A673 (cell line): ENCODE measurements at regions not wholly inside any gene's neighbourhood (a gene's known extent, or its start where the extent isn't known, plus 50 kb on each side); places are given as distances from the start of the nearest gene placed in this dataset.

Source experiments
- BruUV-seq: library from RNA; stranded (reverse); fragments of 400-500 nt; replicated peaks from 2 replicates; lab custom pipeline; 2021; lab: Mats Ljungman, UMichigan
- CTCF ChIA-PET: fragments of 300-600 bp; sonication (Branson Sonifier 250); formaldehyde crosslinking; loops from one replicate; lab custom pipeline; 2022; ENCODE audit warnings: antibody characterized with exemption; lab: Charles Lee
- POLR2A ChIA-PET: fragments of 300-600 bp; sonication (Branson Sonifier 250); formaldehyde crosslinking; loops from one replicate; lab custom pipeline; 2022; ENCODE audit warnings: antibody characterized with exemption; ENCODE audit not compliant: low non-redundant PET; lab: Charles Lee
- DNase-seq: peaks from one replicate; pipeline ENCODE4 v3.0.0-alpha.2; 2015; ENCODE audit warnings: low spot score
- H3K27ac ChIP-seq: fragments of 200-600 bp; sonication (generic); 2 replicates; pipeline ENCODE4 v1.5.1; 2016; ENCODE audit warnings: mixed run types, low read depth, mild to moderate bottlenecking, mixed read lengths, antibody characterized with exemption, low read length; ENCODE audit not compliant: poor library complexity, severe bottlenecking
- H3K27me3 ChIP-seq: fragments of 200-600 bp; sonication (generic); replicated peaks from 2 replicates; pipeline ENCODE4 v1.6.1; 2017; ENCODE audit warnings: mixed run types, low read depth, mild to moderate bottlenecking, mixed read lengths, antibody characterized with exemption, low read length; ENCODE audit not compliant: insufficient read depth, poor library complexity
- H3K36me3 ChIP-seq: fragments of 200-600 bp; sonication (generic); 2 replicates; pipeline ENCODE4 v1.6.1; 2016; ENCODE audit warnings: mixed run types, mild to moderate bottlenecking, mixed read lengths, antibody characterized with exemption, low read length; ENCODE audit not compliant: insufficient read depth, poor library complexity, severe bottlenecking
- H3K4me1 ChIP-seq: fragments of 200-600 bp; sonication (generic); 2 replicates; pipeline ENCODE4 v1.6.1; 2017; ENCODE audit warnings: mixed run types, mild to moderate bottlenecking, mixed read lengths, antibody characterized with exemption, low read length; ENCODE audit not compliant: insufficient read depth, poor library complexity, severe bottlenecking
- H3K4me3 ChIP-seq: fragments of 200-600 bp; sonication (generic); 2 replicates; pipeline ENCODE4 v1.5.1; 2016; ENCODE audit warnings: low read depth, mixed run types, mild to moderate bottlenecking, mixed read lengths, low read length; ENCODE audit not compliant: poor library complexity, severe bottlenecking
- H3K9me3 ChIP-seq: fragments of 200-600 bp; sonication (generic); 2 replicates; pipeline ENCODE4 v1.6.1; 2016; ENCODE audit warnings: mixed run types, low read depth, mild to moderate bottlenecking, mixed read lengths, antibody characterized with exemption, low read length; ENCODE audit not compliant: poor library complexity, severe bottlenecking
- EZH2 ChIP-seq: fragments of 200-600 bp; sonication (generic); IDR thresholded peaks from 2 replicates; pipeline ENCODE4 v1.6.1; 2017; ENCODE audit warnings: borderline replicate concordance, low read depth, mild to moderate bottlenecking, mixed read lengths, antibody characterized with exemption, low read length; ENCODE audit not compliant: poor library complexity, severe bottlenecking
- intact Hi-C: fragments of 100-400 bp; cut with micrococcal nuclease; formaldehyde crosslinking; loops from one replicate; pipeline ENCODE4 v1.10.0; 2022; ENCODE audit not compliant: unreplicated experiment
- TF ChIP-seq, protein P1 (sequence below): fragments of 300-800, 200-600 bp; sonication (generic); conservative IDR thresholded peaks from 2 replicates; pipeline ENCODE4 v1.5.1; 2017; ENCODE audit warnings: low read depth, mild to moderate bottlenecking, antibody characterized with exemption, low read length, moderate library complexity, mixed read lengths

DNA sequence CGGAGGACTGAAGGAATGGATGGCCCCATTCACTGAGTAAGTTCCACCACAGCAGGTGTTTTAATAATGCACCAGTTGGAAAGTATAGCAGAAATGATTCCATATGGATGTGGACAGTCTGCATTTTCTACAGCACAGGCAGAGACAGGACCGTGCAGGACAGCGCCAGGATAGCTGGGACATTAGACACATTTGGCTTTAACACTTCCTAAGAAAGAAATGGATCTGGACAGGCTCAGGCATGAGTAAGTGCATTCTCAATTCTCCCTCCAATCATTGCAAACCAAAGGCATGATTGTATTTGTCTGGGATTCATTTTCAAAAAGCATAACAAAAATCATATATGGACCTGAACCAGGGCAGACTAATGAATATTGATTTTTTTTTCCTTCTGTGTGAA lies 233.0 kb upstream of the POU2AF2 start:
- DNase-seq = no peak
- H3K4me3 ChIP-seq = no peak overlapping the region
- CTCF ChIA-PET = no interaction called here
- BruUV-seq = no TSS peak
- H3K36me3 ChIP-seq = no peaks in the 10 kb centered on the region
- H3K27ac ChIP-seq = no peak overlapping the region
- H3K4me1 ChIP-seq = no peaks in the 10 kb centered on the region
- intact Hi-C loops = no loop called here
- POLR2A ChIA-PET = no interaction called here
- TF ChIP-seq, protein P1, sequence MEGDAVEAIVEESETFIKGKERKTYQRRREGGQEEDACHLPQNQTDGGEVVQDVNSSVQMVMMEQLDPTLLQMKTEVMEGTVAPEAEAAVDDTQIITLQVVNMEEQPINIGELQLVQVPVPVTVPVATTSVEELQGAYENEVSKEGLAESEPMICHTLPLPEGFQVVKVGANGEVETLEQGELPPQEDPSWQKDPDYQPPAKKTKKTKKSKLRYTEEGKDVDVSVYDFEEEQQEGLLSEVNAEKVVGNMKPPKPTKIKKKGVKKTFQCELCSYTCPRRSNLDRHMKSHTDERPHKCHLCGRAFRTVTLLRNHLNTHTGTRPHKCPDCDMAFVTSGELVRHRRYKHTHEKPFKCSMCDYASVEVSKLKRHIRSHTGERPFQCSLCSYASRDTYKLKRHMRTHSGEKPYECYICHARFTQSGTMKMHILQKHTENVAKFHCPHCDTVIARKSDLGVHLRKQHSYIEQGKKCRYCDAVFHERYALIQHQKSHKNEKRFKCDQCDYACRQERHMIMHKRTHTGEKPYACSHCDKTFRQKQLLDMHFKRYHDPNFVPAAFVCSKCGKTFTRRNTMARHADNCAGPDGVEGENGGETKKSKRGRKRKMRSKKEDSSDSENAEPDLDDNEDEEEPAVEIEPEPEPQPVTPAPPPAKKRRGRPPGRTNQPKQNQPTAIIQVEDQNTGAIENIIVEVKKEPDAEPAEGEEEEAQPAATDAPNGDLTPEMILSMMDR = no peak
- TF ChIP-seq EZH2 = no peak
- no peaks in the 10 kb centered on the region for H3K9me3 ChIP-seq
- H3K27me3 ChIP-seq = no peaks in the 10 kb centered on the region

DNA sequence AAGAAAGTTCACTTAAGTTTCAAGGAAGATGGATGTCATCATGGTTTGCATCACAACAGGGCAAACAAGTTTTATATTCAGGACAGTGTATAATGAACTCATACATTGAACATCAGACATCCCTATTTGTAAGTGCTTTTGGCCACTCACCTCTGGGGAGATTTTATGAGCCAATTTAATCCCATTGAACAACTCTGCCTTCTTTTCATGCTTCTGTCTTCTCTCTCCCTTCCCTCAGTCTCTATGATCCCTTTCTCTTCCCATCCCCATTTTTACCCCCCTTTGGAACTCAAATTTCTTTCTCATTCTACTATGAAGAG lies 234.3 kb upstream of the POU2AF2 start:
- no peak overlapping the region for H3K27ac ChIP-seq
- no peaks in the 10 kb centered on the region for H3K27me3 ChIP-seq
- intact Hi-C loops = no loop called here
- H3K4me3 ChIP-seq = no peak overlapping the region
- TF ChIP-seq, protein P1 = no peak
- TF ChIP-seq EZH2 = no peak
- no peaks in the 10 kb centered on the region for H3K36me3 ChIP-seq
- H3K4me1 ChIP-seq = peaks cover 2% of the 10 kb centered on the region
- H3K9me3 ChIP-seq = no peaks in the 10 kb centered on the region
- CTCF ChIA-PET = no interaction called here
- POLR2A ChIA-PET = no interaction called here
- no peak for DNase-seq
- no TSS peak for BruUV-seq

DNA sequence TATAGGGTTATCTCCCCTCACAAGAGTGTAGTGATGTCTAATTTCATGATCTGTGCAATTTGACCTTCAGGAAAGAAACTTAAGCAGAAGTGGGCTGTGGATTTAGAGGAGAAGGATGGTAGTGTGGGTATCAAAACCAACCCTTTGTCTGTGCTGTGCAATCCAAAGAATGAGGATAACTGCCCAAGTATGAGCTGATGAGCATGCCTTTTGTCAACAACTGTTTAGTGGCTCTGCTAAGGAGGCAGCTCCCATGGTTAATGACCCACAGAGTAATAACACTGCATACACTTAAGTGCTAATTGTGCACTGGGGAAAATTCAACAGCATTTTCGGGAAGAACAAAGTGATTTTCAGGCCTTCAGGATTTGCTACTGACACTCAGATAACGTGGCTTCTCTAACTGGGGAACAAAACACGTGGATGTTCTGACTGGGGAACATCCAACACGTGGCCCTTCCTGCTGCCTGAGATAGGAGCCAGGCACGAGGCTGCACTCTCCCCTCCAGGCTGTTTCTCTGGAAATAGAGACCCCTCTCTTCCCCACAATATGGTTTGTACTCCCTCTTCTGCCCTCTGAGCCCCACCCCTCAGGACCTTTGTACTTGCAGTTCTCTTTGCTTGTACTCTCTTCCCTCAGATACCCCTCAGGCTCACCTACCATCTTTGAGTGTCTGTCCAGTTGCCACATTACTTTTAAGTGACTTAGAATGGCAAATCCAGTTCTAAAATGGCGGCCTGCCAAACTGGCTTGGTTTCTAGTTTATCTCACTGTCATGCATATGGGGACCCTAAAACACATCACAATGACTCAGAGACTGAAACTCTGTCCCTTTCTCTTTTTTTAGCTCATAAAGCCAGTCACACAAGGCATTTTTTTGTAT lies 234.9 kb upstream of the POU2AF2 start:
- Histone ChIP-seq H3K36me3 (no peaks in the 10 kb centered on the region), H3K4me3 (no peak overlapping the region), H3K27ac (no peak overlapping the region), H3K27me3 (no peaks in the 10 kb centered on the region), H3K4me1 (peaks cover 8% of the 10 kb centered on the region), H3K9me3 (no peaks in the 10 kb centered on the region)
- ChIA-PET POLR2A (no interaction called here), CTCF (no interaction called here)
- no TSS peak for BruUV-seq
- intact Hi-C loops = no loop called here
- TF ChIP-seq, protein P1 = no peak
- TF ChIP-seq EZH2 = no peak
- no peak for DNase-seq
